Parathyroid adenoma (tissue), 2 donors: ENCODE measurements at regions not wholly inside any gene's neighbourhood (a gene's known extent, or its start where the extent isn't known, plus 50 kb on each side); places are given as distances from the start of the nearest gene placed in this dataset.

Source experiments
- H2AFZ ChIP-seq: fragments of 300-600 bp; sonication (generic); one replicate; pipeline ENCODE4 v1.7.0; 2017; ENCODE audit warnings: antibody characterized with exemption, mild to moderate bottlenecking
- H3K27ac ChIP-seq: fragments of 300-600 bp; sonication (generic); one replicate; pipeline ENCODE4 v1.7.0; 2017
- H3K27me3 ChIP-seq: fragments of 300-600 bp; sonication (generic); one replicate; pipeline ENCODE4 v1.7.0; 2017; ENCODE audit warnings: low read length; ENCODE audit not compliant: control insufficient read depth, insufficient read depth
- H3K36me3 ChIP-seq: fragments of 300-600 bp; sonication (generic); one replicate; pipeline ENCODE4 v1.7.0; 2017; ENCODE audit warnings: low read length; ENCODE audit not compliant: control insufficient read depth, insufficient read depth
- H3K4me1 ChIP-seq: fragments of 300-600 bp; sonication (generic); one replicate; pipeline ENCODE4 v1.7.0; 2017; ENCODE audit warnings: control low read depth
- H3K4me2 ChIP-seq: fragments of 300-600 bp; sonication (generic); one replicate; pipeline ENCODE4 v1.7.0; 2017; ENCODE audit warnings: low read length
- H3K4me3 ChIP-seq: fragments of 300-600 bp; sonication (generic); one replicate; pipeline ENCODE4 v1.7.0; 2017; ENCODE audit warnings: low read depth, low read length
- H3K79me2 ChIP-seq: fragments of 300-600 bp; sonication (generic); one replicate; pipeline ENCODE4 v1.7.0; 2017; ENCODE audit warnings: control low read depth
- H3K9ac ChIP-seq: fragments of 300-600 bp; sonication (generic); one replicate; pipeline ENCODE4 v1.7.0; 2017; ENCODE audit warnings: mild to moderate bottlenecking
- H3K9me3 ChIP-seq: fragments of 300-600 bp; sonication (generic); one replicate; pipeline ENCODE4 v1.7.0; 2017; ENCODE audit warnings: low read length; ENCODE audit not compliant: control insufficient read depth
- TF ChIP-seq, protein P1 (sequence below): fragments of 300-600 bp; sonication (generic); IDR thresholded peaks from one replicate; pipeline ENCODE4 v1.7.0; 2017; ENCODE audit warnings: antibody characterized with exemption, mild to moderate bottlenecking
- donor health status: primary hyperparathyroidism.

DNA sequence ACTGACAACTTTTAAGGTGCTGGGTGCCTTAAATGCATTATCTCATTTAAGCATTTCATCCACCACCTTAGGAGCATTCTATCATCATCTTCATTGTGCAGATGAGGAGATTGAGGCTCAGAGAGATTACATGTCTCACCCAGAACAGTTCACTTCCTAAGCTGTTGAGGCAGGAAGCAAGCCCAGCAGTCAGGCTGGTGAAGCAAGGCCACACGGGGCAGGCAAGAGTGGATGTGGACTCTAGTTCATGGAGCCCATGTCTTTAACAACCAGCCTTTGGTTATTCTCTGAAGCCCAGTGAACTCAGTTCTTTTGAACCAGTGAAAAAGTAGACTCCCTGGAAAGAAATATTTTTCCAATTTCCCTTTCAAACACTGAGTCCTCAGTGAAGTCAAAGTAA is 294.8 kb upstream of the MGAT5 start:
- H2AFZ ChIP-seq, result no peak overlapping the region
- H3K4me3 ChIP-seq, result no peak overlapping the region
- TF ChIP-seq, protein P1, sequence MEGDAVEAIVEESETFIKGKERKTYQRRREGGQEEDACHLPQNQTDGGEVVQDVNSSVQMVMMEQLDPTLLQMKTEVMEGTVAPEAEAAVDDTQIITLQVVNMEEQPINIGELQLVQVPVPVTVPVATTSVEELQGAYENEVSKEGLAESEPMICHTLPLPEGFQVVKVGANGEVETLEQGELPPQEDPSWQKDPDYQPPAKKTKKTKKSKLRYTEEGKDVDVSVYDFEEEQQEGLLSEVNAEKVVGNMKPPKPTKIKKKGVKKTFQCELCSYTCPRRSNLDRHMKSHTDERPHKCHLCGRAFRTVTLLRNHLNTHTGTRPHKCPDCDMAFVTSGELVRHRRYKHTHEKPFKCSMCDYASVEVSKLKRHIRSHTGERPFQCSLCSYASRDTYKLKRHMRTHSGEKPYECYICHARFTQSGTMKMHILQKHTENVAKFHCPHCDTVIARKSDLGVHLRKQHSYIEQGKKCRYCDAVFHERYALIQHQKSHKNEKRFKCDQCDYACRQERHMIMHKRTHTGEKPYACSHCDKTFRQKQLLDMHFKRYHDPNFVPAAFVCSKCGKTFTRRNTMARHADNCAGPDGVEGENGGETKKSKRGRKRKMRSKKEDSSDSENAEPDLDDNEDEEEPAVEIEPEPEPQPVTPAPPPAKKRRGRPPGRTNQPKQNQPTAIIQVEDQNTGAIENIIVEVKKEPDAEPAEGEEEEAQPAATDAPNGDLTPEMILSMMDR, result no peak
- no peaks in the 10 kb centered on the region for H3K79me2 ChIP-seq
- no peaks in the 10 kb centered on the region for H3K9me3 ChIP-seq
- no peaks in the 10 kb centered on the region for H3K36me3 ChIP-seq
- H3K9ac ChIP-seq, result no peak overlapping the region
- no peaks in the 10 kb centered on the region for H3K27me3 ChIP-seq
- H3K27ac ChIP-seq, result no peak overlapping the region
- H3K4me2 ChIP-seq, result no peak overlapping the region
- no peaks in the 10 kb centered on the region for H3K4me1 ChIP-seq

DNA sequence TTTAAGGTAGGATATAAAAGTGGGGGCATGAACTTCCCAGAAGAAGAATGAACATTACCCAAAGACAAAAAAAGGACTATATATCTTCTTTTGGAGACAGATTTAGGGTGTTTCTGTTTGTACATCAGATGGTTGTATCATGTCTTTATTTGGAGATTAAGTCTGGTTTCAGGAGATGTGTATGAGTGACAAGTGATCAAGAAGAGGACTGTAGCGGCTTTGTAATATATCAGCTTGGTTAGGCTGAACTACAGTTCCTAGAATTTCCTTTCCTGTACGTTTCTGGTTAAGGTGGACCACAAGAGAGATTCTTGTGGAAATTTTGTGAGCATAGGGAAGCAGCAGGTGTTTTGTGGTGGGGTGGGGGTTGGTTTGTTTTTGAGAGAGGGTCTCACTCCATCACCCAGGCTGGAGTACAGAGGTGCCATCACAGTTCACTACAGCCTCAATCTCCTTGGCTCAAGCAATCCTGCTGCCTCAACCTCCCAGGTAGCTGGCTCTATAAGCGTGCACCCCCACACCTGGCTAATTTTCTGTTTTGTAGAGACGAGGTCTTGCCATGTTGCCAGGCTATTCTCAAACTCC is 287.1 kb upstream of the MGAT5 start:
- Histone ChIP-seq H3K79me2 (no peaks in the 10 kb centered on the region), H3K4me2 (no peak overlapping the region), H2AFZ (no peak overlapping the region), H3K4me3 (no peak overlapping the region), H3K36me3 (no peaks in the 10 kb centered on the region), H3K27ac (no peak overlapping the region), H3K9me3 (no peaks in the 10 kb centered on the region), H3K9ac (no peak overlapping the region), H3K27me3 (no peaks in the 10 kb centered on the region), H3K4me1 (no peaks in the 10 kb centered on the region)
- TF ChIP-seq, protein P1, result no peak

DNA sequence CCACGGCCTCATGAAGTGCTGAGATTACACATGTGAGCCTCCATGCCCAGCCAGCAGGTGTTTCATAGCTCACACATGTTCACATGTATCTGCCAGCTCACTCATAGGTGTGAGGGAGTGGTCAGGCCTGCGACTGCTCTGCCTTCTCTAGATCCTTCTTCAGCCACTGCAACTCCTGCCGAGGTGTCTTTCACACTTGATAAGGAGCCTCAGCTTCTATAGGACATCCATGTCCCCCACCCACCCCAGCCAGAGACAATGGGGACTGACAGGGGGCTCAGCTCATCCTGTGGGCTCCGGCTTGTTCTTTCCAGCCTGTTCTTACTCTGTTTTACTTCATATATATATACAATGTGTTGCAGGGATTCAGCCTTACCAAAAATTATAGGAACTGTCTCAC is 286.5 kb upstream of the MGAT5 start:
- Histone ChIP-seq H3K79me2 (no peaks in the 10 kb centered on the region), H3K27ac (no peak overlapping the region), H3K9ac (no peak overlapping the region), H3K4me2 (no peak overlapping the region), H3K27me3 (no peaks in the 10 kb centered on the region), H3K36me3 (no peaks in the 10 kb centered on the region), H3K4me3 (no peak overlapping the region), H3K4me1 (no peaks in the 10 kb centered on the region), H3K9me3 (no peaks in the 10 kb centered on the region), H2AFZ (no peak overlapping the region)
- TF ChIP-seq, protein P1, result no peak

DNA sequence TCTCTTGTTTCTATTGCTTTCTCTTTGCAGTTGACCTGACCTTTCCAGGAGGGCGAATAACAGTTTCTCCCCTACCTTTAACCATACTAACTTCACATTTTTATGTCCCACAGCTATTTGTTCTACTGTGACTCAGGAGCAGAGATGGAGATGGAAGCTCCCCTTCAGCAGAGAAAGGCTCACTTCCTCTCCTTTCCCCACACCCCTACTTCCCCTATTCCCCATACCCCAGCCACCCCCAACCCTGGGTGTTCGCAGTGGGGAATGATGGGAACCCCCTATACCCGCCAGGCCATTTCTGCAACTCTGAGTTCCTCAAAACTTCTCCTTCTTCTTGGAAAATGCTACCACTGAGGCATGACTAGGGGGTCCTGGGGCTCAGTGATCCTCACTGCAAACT is 285.4 kb upstream of the MGAT5 start:
- TF ChIP-seq, protein P1, result no peak
- H3K79me2 ChIP-seq, result no peaks in the 10 kb centered on the region
- H3K9me3 ChIP-seq, result no peaks in the 10 kb centered on the region
- no peak overlapping the region for H2AFZ ChIP-seq
- no peak overlapping the region for H3K4me3 ChIP-seq
- H3K4me1 ChIP-seq, result no peaks in the 10 kb centered on the region
- no peak overlapping the region for H3K4me2 ChIP-seq
- H3K36me3 ChIP-seq, result no peaks in the 10 kb centered on the region
- no peaks in the 10 kb centered on the region for H3K27me3 ChIP-seq
- no peak overlapping the region for H3K27ac ChIP-seq
- no peak overlapping the region for H3K9ac ChIP-seq

DNA sequence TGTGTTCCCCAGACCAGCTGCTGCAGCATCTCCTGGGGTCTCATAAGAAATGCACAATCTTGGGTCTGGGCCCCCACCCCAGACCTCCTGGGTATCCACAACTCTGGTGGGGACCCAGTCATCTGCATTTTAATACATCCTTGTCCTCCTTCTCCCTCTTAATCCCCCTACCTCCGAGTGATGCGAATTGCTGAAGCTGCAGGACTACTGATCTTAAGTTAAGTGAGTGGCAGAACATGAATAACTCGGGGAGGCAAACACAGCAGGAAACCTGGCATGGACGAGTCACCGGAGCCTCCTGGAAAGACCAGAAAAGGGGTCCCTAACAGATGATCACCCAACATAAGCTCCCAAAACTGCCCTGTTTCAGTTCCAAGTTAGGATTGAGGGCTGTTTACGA is 283.2 kb upstream of the MGAT5 start:
- no peaks in the 10 kb centered on the region for H3K4me1 ChIP-seq
- TF ChIP-seq, protein P1, result no peak
- no peak overlapping the region for H3K9ac ChIP-seq
- no peak overlapping the region for H3K27ac ChIP-seq
- no peak overlapping the region for H3K4me2 ChIP-seq
- H3K9me3 ChIP-seq, result no peaks in the 10 kb centered on the region
- H3K79me2 ChIP-seq, result no peaks in the 10 kb centered on the region
- no peaks in the 10 kb centered on the region for H3K27me3 ChIP-seq
- H3K36me3 ChIP-seq, result no peaks in the 10 kb centered on the region
- H3K4me3 ChIP-seq, result no peak overlapping the region
- no peak overlapping the region for H2AFZ ChIP-seq
